Osteoblast (primary cell): ENCODE measurements at regions not wholly inside any gene's neighbourhood (a gene's known extent, or its start where the extent isn't known, plus 50 kb on each side); places are given as distances from the start of the nearest gene placed in this dataset.

ENCODE experiments used
- DNase-seq: peaks from one replicate; pipeline ENCODE4 v3.0.0; 2011; ENCODE audit warnings: low spot score, mixed read lengths; ENCODE audit not compliant: insufficient read length; ENCODE audit errors: missing footprints
- H2AFZ ChIP-seq: 2 replicates; pipeline ENCODE4 v1.6.0; 2011; ENCODE audit warnings: mild to moderate bottlenecking, low read length
- H3K27ac ChIP-seq: 2 replicates; pipeline ENCODE4 v1.5.1; 2011; ENCODE audit warnings: mild to moderate bottlenecking, low read depth, low read length, moderate library complexity
- H3K27me3 ChIP-seq: 2 replicates; pipeline ENCODE4 v1.6.0; 2012; ENCODE audit warnings: mild to moderate bottlenecking, control low read depth, inconsistent platforms, low read length, moderate library complexity; ENCODE audit not compliant: insufficient read depth
- H3K36me3 ChIP-seq: 2 replicates; pipeline ENCODE4 v1.5.1; 2011; ENCODE audit warnings: mild to moderate bottlenecking, low read length, control low read depth, moderate library complexity; ENCODE audit not compliant: insufficient read depth
- H3K4me1 ChIP-seq: 2 replicates; pipeline ENCODE4 v1.5.1; 2011; ENCODE audit warnings: mild to moderate bottlenecking, low read length, control low read depth, moderate library complexity; ENCODE audit not compliant: insufficient read depth
- H3K4me2 ChIP-seq: 2 replicates; pipeline ENCODE4 v1.6.0; 2011; ENCODE audit warnings: mild to moderate bottlenecking, low read length; ENCODE audit not compliant: insufficient read depth
- H3K4me3 ChIP-seq: fragments of 200-600 bp; sonication (generic); 3 replicates; pipeline ENCODE4 v1.5.1; 2012; ENCODE audit warnings: mild to moderate bottlenecking, low read length, inconsistent platforms; ENCODE audit not compliant: insufficient read depth
- H3K79me2 ChIP-seq: 2 replicates; pipeline ENCODE4 v1.6.0; 2012; ENCODE audit warnings: mild to moderate bottlenecking, low read length, control low read depth, inconsistent platforms; ENCODE audit not compliant: insufficient read depth
- H3K9me3 ChIP-seq: 2 replicates; pipeline ENCODE4 v1.5.1; 2011; ENCODE audit warnings: low read depth, low read length, control low read depth
- H4K20me1 ChIP-seq: 2 replicates; pipeline ENCODE4 v1.6.0; 2012; ENCODE audit warnings: mild to moderate bottlenecking, low read length, control low read depth; ENCODE audit not compliant: insufficient read depth
- CTCF ChIP-seq: IDR thresholded peaks from 2 replicates; pipeline ENCODE4 v1.5.1; 2011; ENCODE audit warnings: mild to moderate bottlenecking, low read depth, low read length, moderate library complexity; ENCODE audit errors: extremely low read depth

DNA sequence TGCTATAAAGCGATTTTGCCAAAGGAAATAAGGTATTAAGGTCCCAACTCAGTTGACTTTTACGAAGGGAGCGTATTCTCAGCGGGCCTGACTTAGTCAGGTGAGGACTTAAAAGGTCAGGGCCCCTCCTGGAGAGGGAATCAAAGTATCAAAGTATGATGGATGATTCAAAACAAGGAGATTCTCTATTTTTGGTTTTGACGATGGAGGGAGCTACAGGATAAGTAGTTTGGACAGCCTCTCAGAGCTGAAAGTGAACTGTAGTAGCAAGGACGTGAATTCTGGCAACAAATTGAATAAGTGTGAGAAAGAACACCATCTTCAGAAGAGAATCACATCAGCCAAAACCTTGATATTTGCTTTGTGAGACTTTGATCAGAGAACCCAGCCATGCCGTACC lies 1186.5 kb downstream of the SI start:
- Histone ChIP-seq H3K4me2 (no peak overlapping the region), H3K27me3 (no peaks in the 10 kb centered on the region), H2AFZ (no peak overlapping the region), H3K79me2 (no peaks in the 10 kb centered on the region), H3K4me3 (no peak overlapping the region), H3K9me3 (peaks cover 3% of the 10 kb centered on the region), H3K4me1 (no peaks in the 10 kb centered on the region), H4K20me1 (no peaks in the 10 kb centered on the region), H3K27ac (no peak overlapping the region), H3K36me3 (no peaks in the 10 kb centered on the region)
- no peak for TF ChIP-seq CTCF
- DNase-seq: no peak

DNA sequence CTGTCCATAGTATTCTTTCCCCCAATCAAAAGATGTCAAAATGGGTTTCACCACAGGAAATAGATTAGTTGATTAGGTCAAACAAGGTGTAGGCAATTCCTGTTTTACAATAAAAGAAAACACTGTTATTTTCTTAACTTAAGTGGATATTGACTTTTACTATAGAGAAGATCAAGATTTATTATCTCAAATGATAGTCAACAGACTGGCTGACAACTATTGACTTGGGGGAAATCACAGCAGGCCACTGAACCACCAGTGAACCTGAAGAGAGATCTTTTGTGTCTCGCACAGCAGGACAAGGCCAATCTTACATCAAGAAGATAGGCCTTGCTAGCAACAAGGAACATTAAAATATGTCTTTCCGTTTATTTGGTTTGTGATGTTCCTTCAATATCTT lies 1187.6 kb downstream of the SI start:
- H3K27ac ChIP-seq: no peak overlapping the region
- H3K4me1 ChIP-seq: no peaks in the 10 kb centered on the region
- H3K27me3 ChIP-seq: no peaks in the 10 kb centered on the region
- TF ChIP-seq CTCF: no peak
- H3K9me3 ChIP-seq: peaks cover 3% of the 10 kb centered on the region
- no peaks in the 10 kb centered on the region for H3K36me3 ChIP-seq
- no peaks in the 10 kb centered on the region for H4K20me1 ChIP-seq
- H3K4me3 ChIP-seq: no peak overlapping the region
- no peak overlapping the region for H2AFZ ChIP-seq
- no peak for DNase-seq
- H3K4me2 ChIP-seq: no peak overlapping the region
- no peaks in the 10 kb centered on the region for H3K79me2 ChIP-seq

- H3K27me3 ChIP-seq: no peaks in the 10 kb centered on the region
- H3K4me2 ChIP-seq: no peak overlapping the region
- H3K4me1 ChIP-seq: no peaks in the 10 kb centered on the region
- no peak overlapping the region for H2AFZ ChIP-seq
- H3K79me2 ChIP-seq: no peaks in the 10 kb centered on the region
- TF ChIP-seq CTCF: no peak
- DNase-seq: no peak
- no peaks in the 10 kb centered on the region for H3K36me3 ChIP-seq
- H3K4me3 ChIP-seq: no peak overlapping the region
- H4K20me1 ChIP-seq: no peaks in the 10 kb centered on the region
- no peaks in the 10 kb centered on the region for H3K9me3 ChIP-seq
- H3K27ac ChIP-seq: no peak overlapping the region
Observed at GRCh38 chr3:163879172-163879571, 1199.1 kb downstream of the SI start.

DNA sequence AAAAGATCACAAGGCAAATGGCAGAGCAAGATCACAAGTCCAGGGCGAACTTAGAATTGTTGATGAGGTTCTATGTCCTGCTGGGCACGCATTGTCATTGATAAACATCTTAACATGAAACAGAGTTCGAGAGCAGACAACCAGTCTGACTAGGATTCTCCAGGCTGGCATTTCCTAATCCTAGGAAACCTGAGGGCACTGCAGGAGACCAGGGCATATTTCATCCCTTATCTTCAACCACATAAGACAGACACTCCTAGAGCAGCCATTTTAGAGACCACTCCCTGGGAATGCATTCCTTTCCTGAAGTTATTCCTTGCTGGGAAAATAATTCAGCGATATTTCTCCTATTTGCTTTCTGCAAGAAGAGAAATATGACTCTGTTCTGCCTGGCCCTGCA lies 1199.9 kb downstream of the SI start:
- Histone ChIP-seq H3K27me3 (no peaks in the 10 kb centered on the region), H2AFZ (no peak overlapping the region), H3K79me2 (no peaks in the 10 kb centered on the region), H3K4me3 (no peak overlapping the region), H3K4me2 (no peak overlapping the region), H3K27ac (no peak overlapping the region), H3K36me3 (no peaks in the 10 kb centered on the region), H3K4me1 (no peaks in the 10 kb centered on the region), H4K20me1 (no peaks in the 10 kb centered on the region), H3K9me3 (no peaks in the 10 kb centered on the region)
- DNase-seq: no peak
- TF ChIP-seq CTCF: no peak
